Peyer's patch (tissue), 4 donors: ENCODE measurements at regions not wholly inside any gene's neighbourhood (a gene's known extent, or its start where the extent isn't known, plus 50 kb on each side); places are given as distances from the start of the nearest gene placed in this dataset.

Experiments
- DNase-seq, 3 donors: peaks; one replicate each; pipeline ENCODE4 v3.0.0-alpha.2; 2017 to 2019
- H3K27ac ChIP-seq, 4 donors: fragments of 200-600 bp; sonication (generic); one replicate each; pipeline ENCODE4 v1.5.1; 2016 to 2019
- H3K27me3 ChIP-seq, 2 donors: fragments of 200-600 bp; sonication (generic); one replicate each; pipeline ENCODE4 v1.5.1; 2019
- H3K36me3 ChIP-seq, 3 donors: fragments of 200-600 bp; sonication (generic); one replicate each; pipeline ENCODE4 v1.5.1; 2016 to 2019
- H3K4me1 ChIP-seq, 4 donors: fragments of 200-600 bp; sonication (generic); one replicate each; pipeline ENCODE4 v1.5.1; 2016 to 2019
- H3K4me3 ChIP-seq, 4 donors: fragments of 200-600 bp; sonication (generic); 1 replicate in 3 of 4; 2 replicates in 1 of 4; pipeline ENCODE4 v1.5.1; 2016 to 2019; ENCODE audit warnings: mild to moderate bottlenecking in 1 of 4
- H3K9me3 ChIP-seq, 4 donors: fragments of 200-600 bp; sonication (generic); one replicate each; pipeline ENCODE4 v1.5.1; 2016 to 2019; ENCODE audit warnings: mild to moderate bottlenecking in 1 of 4
- POLR2A ChIP-seq, 2 donors: fragments of 450-650 bp; IDR thresholded peaks; one replicate each; pipeline ENCODE4 v1.5.1; 2017; ENCODE audit warnings: antibody characterized with exemption in 2 of 2, mild to moderate bottlenecking in 2 of 2, moderate library complexity in 2 of 2
- TF ChIP-seq, protein P1 (sequence below), 6 experiments: fragments of 450-650 bp in 4 of 6; fragments of 200-600 bp in 2 of 6; sonication (generic) in 1 of 6; IDR thresholded peaks; one replicate each; pipeline ENCODE4 v1.5.1; 2017 to 2019; ENCODE audit warnings: antibody characterized with exemption in 6 of 6, mild to moderate bottlenecking in 3 of 6, moderate library complexity in 1 of 6

DNA sequence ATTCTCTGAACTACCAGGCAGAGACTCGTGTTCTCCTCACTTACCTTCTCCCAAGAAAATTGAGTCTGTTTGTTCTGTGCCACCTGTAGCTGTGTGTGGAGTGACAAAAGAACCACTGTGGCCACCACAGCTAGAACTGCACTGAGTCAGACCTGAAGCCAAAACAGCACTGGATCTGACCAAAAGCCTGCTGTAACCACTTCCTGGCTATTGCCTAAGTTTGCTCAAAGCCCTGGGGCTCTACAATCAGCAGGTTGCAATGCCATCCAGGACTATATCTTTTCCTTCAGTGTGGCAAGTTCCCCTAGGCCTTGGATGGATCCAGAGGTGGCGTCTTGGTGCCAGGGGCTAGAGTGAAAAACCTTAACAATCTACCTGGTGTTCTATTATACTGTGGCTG is 449.1 kb downstream of the FAM133A start:
- DNase-seq: no peak
- no peaks in the 10 kb centered on the region for H3K36me3 ChIP-seq
- no peaks in the 10 kb centered on the region for H3K27me3 ChIP-seq
- H3K27ac ChIP-seq: no peak overlapping the region
- TF ChIP-seq POLR2A (IDR thresholded peaks at IDR 0.05): no peak
- TF ChIP-seq, protein P1, sequence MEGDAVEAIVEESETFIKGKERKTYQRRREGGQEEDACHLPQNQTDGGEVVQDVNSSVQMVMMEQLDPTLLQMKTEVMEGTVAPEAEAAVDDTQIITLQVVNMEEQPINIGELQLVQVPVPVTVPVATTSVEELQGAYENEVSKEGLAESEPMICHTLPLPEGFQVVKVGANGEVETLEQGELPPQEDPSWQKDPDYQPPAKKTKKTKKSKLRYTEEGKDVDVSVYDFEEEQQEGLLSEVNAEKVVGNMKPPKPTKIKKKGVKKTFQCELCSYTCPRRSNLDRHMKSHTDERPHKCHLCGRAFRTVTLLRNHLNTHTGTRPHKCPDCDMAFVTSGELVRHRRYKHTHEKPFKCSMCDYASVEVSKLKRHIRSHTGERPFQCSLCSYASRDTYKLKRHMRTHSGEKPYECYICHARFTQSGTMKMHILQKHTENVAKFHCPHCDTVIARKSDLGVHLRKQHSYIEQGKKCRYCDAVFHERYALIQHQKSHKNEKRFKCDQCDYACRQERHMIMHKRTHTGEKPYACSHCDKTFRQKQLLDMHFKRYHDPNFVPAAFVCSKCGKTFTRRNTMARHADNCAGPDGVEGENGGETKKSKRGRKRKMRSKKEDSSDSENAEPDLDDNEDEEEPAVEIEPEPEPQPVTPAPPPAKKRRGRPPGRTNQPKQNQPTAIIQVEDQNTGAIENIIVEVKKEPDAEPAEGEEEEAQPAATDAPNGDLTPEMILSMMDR (IDR thresholded peaks at IDR 0.05): no peak
- H3K9me3 ChIP-seq: no peaks in the 10 kb centered on the region
- H3K4me3 ChIP-seq: no peak overlapping the region
- H3K4me1 ChIP-seq: no peaks in the 10 kb centered on the region

DNA sequence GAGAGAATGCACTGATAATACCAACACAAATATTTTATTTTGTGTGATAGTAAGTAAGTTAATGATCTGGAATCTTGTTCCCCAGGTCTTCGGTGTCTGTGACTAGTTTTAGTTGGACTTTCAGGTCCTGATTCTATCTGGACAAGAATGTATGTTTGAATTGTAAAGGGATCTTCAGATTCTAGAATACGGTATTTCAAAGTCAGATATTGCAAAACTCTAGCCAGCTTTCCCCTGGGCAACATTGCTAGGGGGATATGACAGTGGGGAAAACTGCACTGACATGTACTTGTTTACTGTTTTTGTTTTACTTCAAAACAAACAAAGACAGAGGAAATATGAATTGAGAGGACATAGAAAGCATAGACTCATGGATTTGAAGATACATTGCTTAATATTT is 489.0 kb downstream of the FAM133A start:
- no peak overlapping the region for H3K27ac ChIP-seq
- H3K27me3 ChIP-seq: no peaks in the 10 kb centered on the region
- H3K9me3 ChIP-seq: no peaks in the 10 kb centered on the region
- no peak overlapping the region for H3K4me3 ChIP-seq
- no peaks in the 10 kb centered on the region for H3K4me1 ChIP-seq
- H3K36me3 ChIP-seq: no peaks in the 10 kb centered on the region
- no peak for DNase-seq
- TF ChIP-seq, protein P1 (IDR thresholded peaks at IDR 0.05): no peak
- TF ChIP-seq POLR2A (IDR thresholded peaks at IDR 0.05): no peak

DNA sequence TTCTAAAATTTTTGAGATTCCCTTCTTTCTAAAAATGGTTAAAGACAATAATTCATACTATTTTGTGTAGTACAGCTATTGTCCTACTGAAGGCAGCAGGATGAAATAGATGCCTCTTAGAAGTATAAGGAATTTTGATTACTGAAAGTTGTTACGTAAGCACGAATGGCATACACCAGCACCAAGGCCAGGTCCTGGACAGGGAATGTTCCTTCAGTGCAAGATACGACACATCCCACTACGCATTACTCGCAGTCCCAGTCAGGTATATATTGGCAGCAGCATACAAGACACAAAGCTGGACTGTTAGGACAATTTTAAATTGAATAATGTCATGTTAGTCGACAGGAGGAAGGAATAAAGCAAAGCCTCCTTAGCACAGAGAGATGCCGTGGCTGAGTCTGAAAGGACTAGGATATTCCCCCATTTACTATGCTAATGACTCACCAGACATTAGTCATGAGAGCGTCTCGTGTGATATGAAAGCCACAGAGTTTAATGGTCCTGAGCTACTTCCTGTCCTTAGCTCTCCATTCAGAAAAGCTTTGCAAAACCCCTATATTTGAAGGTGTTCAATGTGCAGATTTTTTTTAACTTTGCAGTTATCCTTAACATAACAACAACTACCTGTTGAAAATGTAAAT is 504.3 kb downstream of the FAM133A start:
- Histone ChIP-seq H3K36me3 (no peaks in the 10 kb centered on the region), H3K27ac (no peak overlapping the region), H3K4me3 (no peak overlapping the region), H3K27me3 (no peaks in the 10 kb centered on the region), H3K9me3 (no peaks in the 10 kb centered on the region), H3K4me1 (no peaks in the 10 kb centered on the region)
- no peak for DNase-seq
- no peak for TF ChIP-seq POLR2A (IDR thresholded peaks at IDR 0.05)
- TF ChIP-seq, protein P1 (IDR thresholded peaks at IDR 0.05): no peak

DNA sequence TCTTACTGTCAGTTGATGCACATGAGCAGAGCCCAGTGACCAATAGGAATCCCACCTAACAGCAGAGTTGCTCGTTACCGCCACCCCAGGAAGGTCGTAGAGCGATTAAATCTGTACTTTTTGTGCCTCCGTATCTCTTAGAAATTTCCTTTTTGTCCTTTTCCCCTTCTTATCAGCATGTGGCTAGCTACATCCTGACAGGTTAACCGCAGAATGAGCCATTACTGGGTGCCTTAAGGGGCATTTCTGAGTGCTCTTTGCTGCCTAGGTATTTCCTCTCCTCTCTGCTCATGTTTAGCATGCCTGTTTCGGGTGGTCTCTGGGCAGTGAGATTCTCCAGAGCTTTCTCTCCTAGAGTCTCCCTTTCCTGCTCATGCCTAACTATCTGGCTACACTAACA is 530.5 kb downstream of the FAM133A start:
- Histone ChIP-seq H3K27ac (no peak overlapping the region), H3K9me3 (no peaks in the 10 kb centered on the region), H3K27me3 (no peaks in the 10 kb centered on the region), H3K4me3 (no peak overlapping the region), H3K4me1 (no peaks in the 10 kb centered on the region), H3K36me3 (no peaks in the 10 kb centered on the region)
- no peak for TF ChIP-seq POLR2A (IDR thresholded peaks at IDR 0.05)
- TF ChIP-seq, protein P1 (IDR thresholded peaks at IDR 0.05): no peak
- no peak for DNase-seq

DNA sequence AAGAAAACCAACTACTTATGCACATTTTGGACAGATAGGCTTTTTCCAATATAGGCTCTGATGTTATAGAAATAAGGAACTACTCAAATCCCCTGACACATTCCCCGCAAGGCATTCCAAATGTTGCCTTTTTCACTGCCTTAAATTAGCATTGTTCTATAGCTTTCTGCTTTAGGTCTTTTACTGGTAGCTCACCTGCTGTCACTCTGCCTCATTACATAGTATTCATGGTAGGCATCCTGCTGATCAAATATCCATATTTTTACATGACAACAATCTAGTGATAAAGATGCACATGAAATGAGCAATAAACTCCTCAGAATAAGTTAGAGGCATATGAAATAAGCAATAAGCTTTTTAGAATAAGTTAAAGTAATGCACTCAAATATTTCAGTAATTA is 542.7 kb downstream of the FAM133A start:
- no peak for DNase-seq
- Histone ChIP-seq H3K36me3 (no peaks in the 10 kb centered on the region), H3K4me1 (no peaks in the 10 kb centered on the region), H3K27me3 (no peaks in the 10 kb centered on the region), H3K27ac (no peak overlapping the region), H3K4me3 (no peak overlapping the region), H3K9me3 (no peaks in the 10 kb centered on the region)
- TF ChIP-seq, protein P1 (IDR thresholded peaks at IDR 0.05): no peak
- TF ChIP-seq POLR2A (IDR thresholded peaks at IDR 0.05): no peak

DNA sequence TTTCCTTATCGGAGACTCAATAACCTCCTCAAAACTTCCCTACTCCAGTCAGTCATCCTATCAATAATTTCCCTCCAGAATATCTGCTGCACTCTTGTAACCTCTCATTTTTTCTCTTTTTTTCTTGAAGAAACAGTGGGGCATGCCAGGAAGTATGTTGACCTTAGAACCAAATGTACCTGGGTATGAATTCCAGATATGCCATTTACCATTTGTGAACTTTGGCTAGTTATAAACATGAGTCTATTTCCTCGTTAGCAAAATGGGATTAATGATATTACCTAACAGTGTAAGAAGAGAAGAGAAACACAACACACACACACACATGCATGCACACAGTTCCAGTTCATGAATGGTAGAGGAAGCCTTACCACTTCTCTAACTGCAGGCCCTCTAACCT is 578.2 kb downstream of the FAM133A start:
- Histone ChIP-seq H3K27me3 (no peaks in the 10 kb centered on the region), H3K9me3 (no peaks in the 10 kb centered on the region), H3K4me1 (no peaks in the 10 kb centered on the region), H3K36me3 (no peaks in the 10 kb centered on the region), H3K4me3 (no peak overlapping the region), H3K27ac (no peak overlapping the region)
- TF ChIP-seq, protein P1 (IDR thresholded peaks at IDR 0.05): no peak
- TF ChIP-seq POLR2A (IDR thresholded peaks at IDR 0.05): no peak
- no peak for DNase-seq
